Activated CD4-positive, alpha-beta T cell treated with anti-CD3 and anti-CD28 coated beads, Interleukin-2, amount 10 ng/mL, durations not matched to agents 7 days and 5 days (primary cell): ENCODE measurements at regions not wholly inside any gene's neighbourhood (a gene's known extent, or its start where the extent isn't known, plus 50 kb on each side); places are given as distances from the start of the nearest gene placed in this dataset. TPM values are rescaled to one million over a fixed set of nuclear protein-coding genes. Genes with fewer than 3 reads are reported as not detected.

Experiments used
- CTCF ChIA-PET: fragments of 350-600 bp; sonication (Branson Sonifier 250); formaldehyde crosslinking; loops from one replicate; lab custom pipeline; 2021; ENCODE audit warnings: antibody characterized with exemption; lab: Charles Lee
- POLR2A ChIA-PET: fragments of 350-600 bp; sonication (Branson Sonifier 250); formaldehyde crosslinking; loops from one replicate; lab custom pipeline; 2021; ENCODE audit warnings: antibody characterized with exemption; lab: Charles Lee
- DNase-seq: peaks from one replicate; pipeline ENCODE4 v3.0.0-alpha.2; 2020
- H3K27ac Mint-ChIP-seq: one replicate; pipeline ENCODE4 v1.8.0; 2021; ENCODE audit warnings: mild to moderate bottlenecking, moderate library complexity, mixed read lengths
- H3K27me3 Mint-ChIP-seq: one replicate; pipeline ENCODE4 v1.8.0; 2021; ENCODE audit warnings: mixed read lengths
- H3K36me3 Mint-ChIP-seq: one replicate; pipeline ENCODE4 v1.8.0; 2021; ENCODE audit warnings: low read depth, mixed read lengths
- H3K4me1 Mint-ChIP-seq: one replicate; pipeline ENCODE4 v1.8.0; 2021; ENCODE audit warnings: mixed read lengths
- H3K4me3 Mint-ChIP-seq: one replicate; pipeline ENCODE4 v1.8.0; 2021; ENCODE audit warnings: mild to moderate bottlenecking, moderate library complexity, mixed read lengths
- H3K9me3 Mint-ChIP-seq: one replicate; pipeline ENCODE4 v1.8.0; 2021; ENCODE audit warnings: mixed read lengths
- microRNA-seq: library from miRNA; unstranded; fragments of <30 nt; microRNA quantifications from one replicate; pipeline ENCODE4 v1.2.0, GENCODE V29; 2021; ENCODE audit warnings: borderline microRNAs expressed, borderline replicate concordance

- no peak for DNase-seq
- Mint-ChIP-seq H3K4me3 (no peak overlapping the region), H3K4me1 (no peaks in the 10 kb centered on the region), H3K9me3 (peaks cover 2% of the 10 kb centered on the region), H3K27ac (no peak overlapping the region), H3K36me3 (no peaks in the 10 kb centered on the region), H3K27me3 (peaks cover 20% of the 10 kb centered on the region)
- ChIA-PET CTCF (interaction anchor here (0.6 kb wide), 1 partner anchor 187 kb away, joined by 4 read pairs; no protein-coding TSS in a partner anchor), POLR2A (no interaction called here)
These were observed 218.9 kb downstream of the EPHA4 start for GRCh38 chr2:221353201-221353600.

GRCh38 chr2:221360312-221360711 lies 211.8 kb downstream of the EPHA4 start:
- peaks cover 6% of the 10 kb centered on the region for H3K27me3 Mint-ChIP-seq
- H3K9me3 Mint-ChIP-seq: no peaks in the 10 kb centered on the region
- DNase-seq: no peak
- no peak overlapping the region for H3K27ac Mint-ChIP-seq
- ChIA-PET POLR2A (no interaction called here), CTCF (no interaction called here)
- no peaks in the 10 kb centered on the region for H3K4me1 Mint-ChIP-seq
- H3K36me3 Mint-ChIP-seq: no peaks in the 10 kb centered on the region
- H3K4me3 Mint-ChIP-seq: no peak overlapping the region

GRCh38 chr2:221360742-221361141 lies 211.4 kb downstream of the EPHA4 start:
- peaks cover 6% of the 10 kb centered on the region for H3K27me3 Mint-ChIP-seq
- no peaks in the 10 kb centered on the region for H3K9me3 Mint-ChIP-seq
- DNase-seq: no peak
- POLR2A ChIA-PET: no interaction called here
- no peak overlapping the region for H3K27ac Mint-ChIP-seq
- H3K4me1 Mint-ChIP-seq: no peaks in the 10 kb centered on the region
- no peak overlapping the region for H3K4me3 Mint-ChIP-seq
- H3K36me3 Mint-ChIP-seq: no peaks in the 10 kb centered on the region
- CTCF ChIA-PET: no interaction called here

- Mint-ChIP-seq H3K27me3 (peaks cover 6% of the 10 kb centered on the region), H3K27ac (no peak overlapping the region), H3K4me1 (no peaks in the 10 kb centered on the region), H3K9me3 (no peaks in the 10 kb centered on the region), H3K36me3 (no peaks in the 10 kb centered on the region), H3K4me3 (no peak overlapping the region)
- ChIA-PET POLR2A (no interaction called here), CTCF (no interaction called here)
- DNase-seq: no peak
These were observed 210.5 kb downstream of the EPHA4 start for GRCh38 chr2:221361633-221362032.

GRCh38 chr2:221364672-221365071 lies 207.4 kb downstream of the EPHA4 start:
- Mint-ChIP-seq H3K27me3 (no peaks in the 10 kb centered on the region), H3K4me1 (no peaks in the 10 kb centered on the region), H3K27ac (no peak overlapping the region), H3K36me3 (no peaks in the 10 kb centered on the region), H3K9me3 (no peaks in the 10 kb centered on the region), H3K4me3 (no peak overlapping the region)
- POLR2A ChIA-PET: no interaction called here
- CTCF ChIA-PET: no interaction called here
- no peak for DNase-seq

Small RNA genes in the stretch of these regions (microRNA-seq; reads per million reads assigned to microRNA genes)
- gene MIR4268: not detected
